Neuronal stem cell (in vitro differentiated cells): ENCODE measurements at regions not wholly inside any gene's neighbourhood (a gene's known extent, or its start where the extent isn't known, plus 50 kb on each side); places are given as distances from the start of the nearest gene placed in this dataset.

Experiments used
- DNase-seq: peaks from one replicate; pipeline ENCODE4 v3.0.0-alpha.2; 2013; ENCODE audit warnings: low spot score
- H2AFZ ChIP-seq: one replicate; pipeline ENCODE4 v1.6.1; 2013; ENCODE audit warnings: mild to moderate bottlenecking, low read length, inconsistent platforms
- H2AK5ac ChIP-seq: 2 replicates; pipeline ENCODE4 v1.6.1; 2013; ENCODE audit warnings: low read depth, mild to moderate bottlenecking, inconsistent platforms, low read length, moderate library complexity, mixed read lengths
- H2BK120ac ChIP-seq: 2 replicates; pipeline ENCODE4 v1.6.1; 2013; ENCODE audit warnings: low read depth, mild to moderate bottlenecking, inconsistent platforms, low read length, moderate library complexity, mixed read lengths
- H2BK12ac ChIP-seq: one replicate; pipeline ENCODE4 v1.6.1; 2013; ENCODE audit warnings: low read length, inconsistent platforms
- H2BK15ac ChIP-seq: 2 replicates; pipeline ENCODE4 v1.6.1; 2013; ENCODE audit warnings: mild to moderate bottlenecking, low read length, inconsistent platforms, mixed read lengths
- H2BK5ac ChIP-seq: one replicate; pipeline ENCODE4 v1.6.1; 2013; ENCODE audit warnings: inconsistent platforms, mild to moderate bottlenecking, low read length, moderate library complexity
- H3K14ac ChIP-seq: one replicate; pipeline ENCODE4 v1.6.1; 2013; ENCODE audit warnings: low read length, inconsistent platforms
- H3K18ac ChIP-seq: 2 replicates; pipeline ENCODE4 v1.6.1; 2013; ENCODE audit warnings: low read length, inconsistent platforms
- H3K23ac ChIP-seq: 2 replicates; pipeline ENCODE4 v1.6.1; 2013; ENCODE audit warnings: low read depth, mild to moderate bottlenecking, mixed read lengths, low read length, inconsistent platforms; ENCODE audit not compliant: poor library complexity
- H3K27ac ChIP-seq: replicated peaks from 3 replicates; pipeline ENCODE4 v1.5.1; 2013; ENCODE audit warnings: low read length, inconsistent platforms
- H3K27me3 ChIP-seq, 3 experiments: 2 replicates each; pipeline ENCODE4 v1.6.1; 2013; ENCODE audit warnings: low read length in 3 of 3, mild to moderate bottlenecking in 2 of 3, inconsistent platforms in 1 of 3, low read depth in 1 of 3, mixed read lengths in 1 of 3, moderate library complexity in 1 of 3; ENCODE audit not compliant: control insufficient read depth in 3 of 3, insufficient read depth in 3 of 3
- H3K36me3 ChIP-seq, 2 donors: replicated peaks in 1 of 2; 2 replicates each; pipeline ENCODE4 v1.6.1; 2013; ENCODE audit warnings: low read length in 2 of 2; ENCODE audit not compliant: control insufficient read depth in 2 of 2, insufficient read depth in 2 of 2
- H3K4ac ChIP-seq: 2 replicates; pipeline ENCODE4 v1.6.1; 2013; ENCODE audit warnings: inconsistent platforms, mild to moderate bottlenecking, low read length, moderate library complexity
- H3K4me1 ChIP-seq, 2 donors: 1 replicate in 1 of 2; 2 replicates in 1 of 2; pipeline ENCODE4 v1.6.1; 2013; ENCODE audit warnings: low read length in 2 of 2, low read depth in 1 of 2; ENCODE audit not compliant: control insufficient read depth in 2 of 2, insufficient read depth in 1 of 2
- H3K4me2 ChIP-seq: one replicate; pipeline ENCODE4 v1.6.1; 2013; ENCODE audit warnings: mild to moderate bottlenecking, low read length, inconsistent platforms; ENCODE audit not compliant: insufficient read depth, poor library complexity, severe bottlenecking
- H3K4me3 ChIP-seq, 2 donors: 2 replicates each; pipeline ENCODE4 v1.5.1; 2013; ENCODE audit warnings: low read length in 2 of 2, mild to moderate bottlenecking in 2 of 2, inconsistent platforms in 1 of 2, moderate library complexity in 1 of 2
- H3K79me1 ChIP-seq: one replicate; pipeline ENCODE4 v1.6.1; 2013; ENCODE audit warnings: low read depth, mild to moderate bottlenecking, inconsistent platforms, low read length, moderate library complexity
- H3K9ac ChIP-seq: one replicate; pipeline ENCODE4 v1.6.1; 2013; ENCODE audit warnings: mild to moderate bottlenecking, low read depth, low read length, inconsistent platforms; ENCODE audit not compliant: poor library complexity
- H3K9me3 ChIP-seq, 2 donors: replicated peaks in 1 of 2; 2 replicates each; pipeline versions ENCODE3 to v1.6.1; 2013; ENCODE audit warnings: low read length in 2 of 2, mild to moderate bottlenecking in 2 of 2, inconsistent platforms in 1 of 2, low read depth in 1 of 2, mixed read lengths in 1 of 2, moderate library complexity in 1 of 2; ENCODE audit not compliant: control insufficient read depth in 2 of 2, insufficient read depth in 1 of 2
- H4K8ac ChIP-seq: one replicate; pipeline ENCODE4 v1.6.1; 2013; ENCODE audit warnings: low read depth, mild to moderate bottlenecking, inconsistent platforms, low read length, moderate library complexity
- H4K91ac ChIP-seq: one replicate; pipeline ENCODE4 v1.6.1; 2013; ENCODE audit warnings: low read length, low read depth, mild to moderate bottlenecking, inconsistent platforms; ENCODE audit not compliant: poor library complexity
- WGBS, 2 donors: extraction: QIAGEN DNeasy Blood & Tissue Kit; methylation state at CpG; one replicate each; pipeline ENCODE4 v1.1.7; 2013; ENCODE audit warnings: missing lambda C conversion rate in 2 of 2, mixed read lengths in 1 of 2; ENCODE audit not compliant: insufficient read length in 2 of 2, insufficient replicate concordance in 1 of 2; ENCODE audit errors: extremely low coverage in 2 of 2; 5-methylcytosine and 5-hydroxymethylcytosine counted together

GRCh38 chr19:7421941-7422744 lies 66.7 kb downstream of the PEX11G start:
- no peaks in the 10 kb centered on the region for H3K27me3 ChIP-seq
- H3K9me3 ChIP-seq: no peaks in the 10 kb centered on the region
- no peak overlapping the region for H4K91ac ChIP-seq
- DNase-seq: no peak
- H2BK120ac ChIP-seq: no peak overlapping the region
- no peaks in the 10 kb centered on the region for H3K4me1 ChIP-seq
- H3K4ac ChIP-seq: no peak overlapping the region
- H3K4me3 ChIP-seq: no peak overlapping the region
- H3K36me3 ChIP-seq: peaks cover 0 to 14% of the 10 kb centered on the region in 2 donors
- H2BK15ac ChIP-seq: no peak overlapping the region
- no peak overlapping the region for H3K23ac ChIP-seq
- no peak overlapping the region for H4K8ac ChIP-seq
- H3K9ac ChIP-seq: no peak overlapping the region
- H3K79me1 ChIP-seq: peaks cover 5% of the 10 kb centered on the region
- WGBS, 2 donors: no CpG with 5 or more reads among the region's 17 CpGs
- H2BK12ac ChIP-seq: no peak overlapping the region
- no peak overlapping the region for H2AFZ ChIP-seq
- no peak overlapping the region for H3K14ac ChIP-seq
- H2AK5ac ChIP-seq: no peak overlapping the region
- H3K4me2 ChIP-seq: no peak overlapping the region
- no peak overlapping the region for H2BK5ac ChIP-seq
- no peak overlapping the region for H3K27ac ChIP-seq
- H3K18ac ChIP-seq: no peak overlapping the region
